NCI-H1048 (cell line): ENCODE measurements at regions not wholly inside any gene's neighbourhood (a gene's known extent, or its start where the extent isn't known, plus 50 kb on each side); places are given as distances from the start of the nearest gene placed in this dataset.

ENCODE experiments used
- DNase-seq: peaks from one replicate; lab custom pipeline; 2025; lab: John Stamatoyannopoulos, UW

- no peak for DNase-seq
These were observed 432.2 kb upstream of the TRIB2 start for GRCh38 chr2:12284487-12284886.

DNA sequence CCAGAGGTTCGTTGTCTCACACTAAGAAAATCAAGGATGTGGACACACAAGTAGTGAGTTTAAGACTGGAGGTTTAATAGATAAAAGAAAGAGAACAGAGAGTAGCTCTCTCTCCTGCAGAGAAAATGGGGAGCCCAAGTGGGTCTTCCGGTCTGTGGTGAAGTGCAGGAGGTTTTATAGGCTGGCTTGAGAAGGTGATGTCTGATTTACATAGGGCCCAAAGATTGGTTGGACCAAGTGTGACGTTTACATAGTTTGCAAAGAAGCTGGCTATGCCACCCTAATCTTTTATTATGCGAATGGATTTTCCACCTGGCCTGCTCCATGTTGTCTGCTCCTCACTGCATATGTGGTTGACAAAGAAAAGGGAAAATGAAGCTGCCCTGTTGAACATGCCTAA is 430.4 kb upstream of the TRIB2 start:
- DNase-seq, result no peak

DNA sequence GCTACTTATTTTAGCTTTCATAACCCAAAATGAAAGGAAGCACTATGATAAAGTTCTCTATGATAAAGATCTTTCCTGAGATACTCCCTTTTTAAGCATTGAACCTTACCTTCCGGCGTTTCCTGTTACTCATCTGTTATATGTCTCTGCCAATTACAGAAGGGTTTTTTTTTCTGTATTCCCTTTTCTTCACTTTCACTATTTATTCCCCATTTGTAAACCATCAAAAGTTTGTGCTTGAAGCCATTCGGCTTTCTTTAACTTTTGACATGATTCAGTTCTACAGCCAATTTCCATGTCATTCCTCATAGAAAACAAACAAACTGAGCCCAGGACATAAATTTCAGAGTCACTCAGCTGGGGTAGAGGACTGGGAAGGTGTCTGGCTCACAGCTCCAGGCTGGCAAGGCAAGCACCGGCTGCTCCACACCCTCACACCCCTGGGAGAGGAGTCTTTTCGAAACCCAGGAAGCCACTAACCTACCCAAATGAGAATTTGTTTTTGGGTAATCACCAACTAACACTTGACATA is 429.4 kb upstream of the TRIB2 start:
- DNase-seq, result no peak

GRCh38 chr2:12288048-12288447 is 428.7 kb upstream of the TRIB2 start:
- DNase-seq, result no peak

- DNase-seq, result no peak
These were observed 427.5 kb upstream of the TRIB2 start for GRCh38 chr2:12289120-12289802.

GRCh38 chr2:12291303-12291702 is 425.4 kb upstream of the TRIB2 start:
- DNase-seq, result no peak

DNA sequence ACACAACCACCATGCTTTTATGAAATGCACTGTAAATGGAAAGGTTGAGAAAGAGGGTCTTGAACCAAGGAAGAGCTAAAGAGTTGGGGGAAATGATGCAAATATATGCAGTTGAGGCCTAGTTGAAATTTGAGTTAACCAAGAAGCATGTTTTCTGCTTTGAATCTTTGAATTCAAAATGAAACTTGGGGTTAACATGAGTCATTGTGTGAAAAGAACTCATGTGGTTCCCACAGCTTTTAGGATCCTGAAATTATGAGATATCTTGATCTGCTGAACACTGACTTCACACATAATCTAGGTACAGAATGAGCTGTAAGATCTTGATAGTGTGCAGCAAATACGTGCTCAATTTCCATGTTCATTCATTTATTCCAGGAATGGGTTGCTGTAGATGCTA is 422.9 kb upstream of the TRIB2 start:
- no peak for DNase-seq

DNA sequence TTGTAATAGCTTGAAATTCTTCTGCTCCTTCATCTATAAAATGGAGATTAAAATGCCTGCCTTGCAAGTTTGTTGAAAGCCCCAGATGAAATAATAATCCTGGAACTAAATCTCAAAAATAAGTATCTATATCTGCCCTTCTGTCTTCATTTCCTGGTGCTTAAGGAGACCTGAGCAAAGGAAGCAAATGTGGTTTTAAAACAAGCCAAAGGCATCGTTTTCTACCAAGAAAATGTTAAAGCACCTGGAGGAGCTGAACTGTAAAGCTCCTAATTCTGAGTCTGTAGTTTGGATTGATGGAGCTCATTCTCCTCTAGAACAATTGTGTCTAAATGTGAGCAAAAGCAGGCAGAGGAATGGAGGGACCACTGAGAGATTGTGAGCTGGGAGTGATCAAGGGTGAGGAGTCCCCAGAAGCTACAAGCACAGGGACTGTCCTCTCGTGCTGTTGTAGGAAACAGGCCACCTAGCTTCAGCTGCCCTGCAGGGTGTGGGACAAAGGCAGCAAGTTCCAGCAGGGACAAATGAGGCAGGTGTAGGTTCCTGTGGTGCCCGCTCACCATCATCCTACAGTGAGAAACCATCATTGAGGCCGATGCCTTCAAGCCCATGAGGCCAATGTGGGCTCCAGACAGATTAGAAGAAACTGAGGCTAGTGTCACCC is 420.7 kb upstream of the TRIB2 start:
- no peak for DNase-seq

DNA sequence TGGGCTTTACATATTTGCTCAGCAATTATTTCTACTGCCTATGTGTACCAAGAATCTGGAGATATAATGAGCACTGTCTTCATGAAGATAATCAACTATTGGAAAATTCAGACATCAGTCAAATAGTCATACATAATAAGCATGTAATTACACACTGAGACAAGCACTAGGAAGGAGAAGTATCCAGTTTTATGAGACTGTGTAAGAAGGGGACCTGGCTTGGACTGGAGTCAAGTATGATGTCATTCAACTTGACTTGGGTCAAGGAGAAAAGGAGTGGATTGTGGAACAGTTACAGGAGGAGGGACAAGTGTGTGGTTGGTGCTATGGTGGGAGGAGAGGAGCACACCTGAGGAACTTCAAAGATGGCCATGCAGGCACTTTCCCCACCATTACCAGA is 419.8 kb upstream of the TRIB2 start:
- no peak for DNase-seq

GRCh38 chr2:12298352-12298751 is 418.4 kb upstream of the TRIB2 start:
- DNase-seq, result no peak

DNA sequence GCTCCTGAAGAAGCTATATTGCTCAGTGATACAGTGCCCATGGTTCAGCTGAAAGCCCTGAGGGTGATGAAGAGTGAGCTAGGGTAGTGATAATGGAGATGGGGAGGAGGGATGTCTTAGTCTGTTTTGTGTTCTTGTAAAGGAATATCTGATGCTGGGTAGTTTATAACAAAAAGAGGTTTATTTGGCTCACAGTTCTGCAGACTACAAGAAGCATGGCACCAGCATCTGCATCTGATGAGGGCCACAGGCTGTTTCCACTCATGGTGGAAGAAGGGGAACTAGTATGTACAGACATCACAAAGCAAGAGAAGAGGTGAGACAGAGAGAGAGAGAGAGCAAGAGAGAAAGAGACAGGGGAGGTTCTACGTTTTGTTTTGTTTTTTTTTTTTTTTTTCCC is 417.3 kb upstream of the TRIB2 start:
- no peak for DNase-seq

DNA sequence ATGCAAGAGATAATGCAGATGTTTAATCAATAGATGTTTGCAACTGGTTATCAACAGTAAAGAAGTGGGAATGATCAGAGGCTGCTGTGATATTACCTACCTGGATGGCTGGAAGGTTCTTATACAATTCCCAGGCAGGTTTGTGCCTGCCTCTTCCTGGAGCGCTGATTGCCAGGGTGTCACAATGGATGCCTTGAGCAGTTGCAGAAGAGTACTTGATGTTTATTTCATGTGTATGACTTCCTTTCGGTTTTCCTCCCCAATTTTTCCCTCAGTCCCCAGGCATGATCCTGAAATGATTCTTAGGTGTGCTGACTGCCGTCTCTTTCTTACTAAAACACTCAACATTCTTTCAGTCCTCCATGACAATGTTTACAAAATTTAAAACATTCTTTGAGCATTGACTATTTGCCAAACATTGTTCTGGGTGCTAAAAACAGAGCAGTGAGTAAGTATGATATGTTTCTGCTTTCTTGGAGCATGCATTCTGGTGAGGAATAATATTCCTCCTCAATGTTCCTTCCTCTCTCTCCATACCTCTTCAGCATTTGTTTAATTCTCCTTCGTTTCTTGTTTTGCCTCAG is 416.6 kb upstream of the TRIB2 start:
- DNase-seq, result no peak

DNA sequence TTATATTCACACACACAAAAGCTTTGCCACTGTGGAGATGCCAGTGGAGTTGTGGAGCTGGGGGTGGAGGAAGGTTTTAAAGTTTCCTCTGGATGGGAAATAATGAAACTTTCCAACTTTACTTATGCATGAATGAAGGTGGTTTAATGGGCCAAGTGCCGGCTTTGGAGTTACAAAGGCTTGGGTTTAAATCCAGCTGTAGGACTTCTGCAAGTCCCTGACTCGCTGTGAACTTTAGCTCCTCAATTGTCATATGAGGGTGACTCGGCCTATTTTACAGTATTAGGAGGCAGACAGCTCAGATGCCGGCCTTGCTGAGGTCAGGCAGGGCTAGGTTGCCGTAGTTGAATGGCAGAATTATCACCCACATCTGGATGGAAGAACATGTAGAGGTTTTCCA is 415.8 kb upstream of the TRIB2 start:
- no peak for DNase-seq

DNA sequence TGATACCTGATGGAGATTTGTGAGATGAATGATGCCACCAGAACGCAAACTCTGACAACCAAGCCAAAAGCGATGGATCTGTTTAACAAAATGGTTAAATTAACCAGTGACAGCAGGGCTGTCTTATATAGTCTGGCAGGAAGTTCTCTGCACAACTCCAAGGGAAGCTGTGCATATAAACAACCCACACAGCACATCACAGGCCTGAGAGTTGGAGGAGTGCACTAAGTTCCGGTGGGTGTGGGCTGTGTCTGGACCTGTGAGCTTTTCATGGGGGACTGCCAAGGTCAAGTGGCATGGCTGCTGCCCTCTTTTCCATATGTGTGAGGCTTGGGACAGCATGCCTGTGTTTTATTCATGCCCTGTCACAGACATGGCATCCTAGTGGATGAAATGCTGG is 414.6 kb upstream of the TRIB2 start:
- DNase-seq, result no peak

DNA sequence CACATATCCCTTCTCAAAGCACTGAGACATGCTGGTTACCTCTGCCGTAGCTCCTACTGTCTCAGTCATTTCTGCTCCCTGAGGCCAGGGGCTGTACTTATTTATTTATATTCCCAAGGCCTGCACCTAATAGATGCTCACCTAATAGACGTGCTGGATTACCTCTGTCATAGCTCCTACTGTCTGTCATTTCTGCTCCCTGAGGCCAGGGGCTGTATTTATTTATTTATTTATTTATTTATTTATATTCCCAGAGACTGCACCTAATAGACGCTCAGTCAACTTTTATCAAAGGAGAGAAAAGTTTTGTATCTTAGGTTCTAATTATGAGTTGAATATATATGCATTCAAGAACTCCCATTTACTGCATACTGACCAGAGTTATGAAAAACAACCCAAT is 414.0 kb upstream of the TRIB2 start:
- no peak for DNase-seq

- no peak for DNase-seq
These were observed 413.3 kb upstream of the TRIB2 start for GRCh38 chr2:12303181-12304030.

- DNase-seq, result no peak
These were observed 412.1 kb upstream of the TRIB2 start for GRCh38 chr2:12304564-12305171.

DNA sequence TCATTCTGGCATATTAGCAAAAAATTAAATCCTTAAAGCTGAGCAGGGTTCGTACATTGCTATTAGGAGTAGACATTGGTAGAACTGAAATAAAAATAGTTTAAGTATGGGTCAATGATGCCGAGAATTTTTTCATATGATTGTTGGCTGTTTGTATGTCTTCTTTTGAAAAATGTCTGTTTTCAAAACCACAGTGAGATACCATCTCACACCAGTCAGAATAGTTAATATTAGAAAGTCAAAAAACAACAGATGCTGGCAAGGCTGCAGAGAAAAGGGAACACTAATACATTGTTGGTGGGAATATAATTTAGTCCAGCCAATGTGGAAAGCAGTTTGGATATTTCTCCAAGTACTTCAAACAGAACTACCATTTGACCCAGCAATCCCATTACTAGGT is 410.8 kb upstream of the TRIB2 start:
- no peak for DNase-seq

DNA sequence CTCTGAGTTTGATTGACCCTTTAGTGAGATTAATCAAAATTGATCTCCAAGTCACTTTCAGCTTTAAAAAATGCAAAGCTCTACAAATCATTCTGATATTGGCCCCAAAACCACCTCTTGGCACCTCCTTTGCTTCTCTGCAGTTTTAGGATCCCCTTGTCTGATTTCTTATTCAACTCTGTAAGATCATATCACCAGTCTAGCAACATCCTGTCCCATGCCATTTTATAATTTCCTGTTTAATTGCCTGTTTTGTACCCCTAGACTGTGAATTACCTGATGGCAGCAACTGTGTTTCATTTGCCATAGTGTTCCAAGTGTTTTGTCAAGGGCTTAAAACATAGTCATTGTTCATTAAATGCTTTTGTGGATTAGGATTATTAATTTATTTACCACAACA is 406.3 kb upstream of the TRIB2 start:
- no peak for DNase-seq

DNA sequence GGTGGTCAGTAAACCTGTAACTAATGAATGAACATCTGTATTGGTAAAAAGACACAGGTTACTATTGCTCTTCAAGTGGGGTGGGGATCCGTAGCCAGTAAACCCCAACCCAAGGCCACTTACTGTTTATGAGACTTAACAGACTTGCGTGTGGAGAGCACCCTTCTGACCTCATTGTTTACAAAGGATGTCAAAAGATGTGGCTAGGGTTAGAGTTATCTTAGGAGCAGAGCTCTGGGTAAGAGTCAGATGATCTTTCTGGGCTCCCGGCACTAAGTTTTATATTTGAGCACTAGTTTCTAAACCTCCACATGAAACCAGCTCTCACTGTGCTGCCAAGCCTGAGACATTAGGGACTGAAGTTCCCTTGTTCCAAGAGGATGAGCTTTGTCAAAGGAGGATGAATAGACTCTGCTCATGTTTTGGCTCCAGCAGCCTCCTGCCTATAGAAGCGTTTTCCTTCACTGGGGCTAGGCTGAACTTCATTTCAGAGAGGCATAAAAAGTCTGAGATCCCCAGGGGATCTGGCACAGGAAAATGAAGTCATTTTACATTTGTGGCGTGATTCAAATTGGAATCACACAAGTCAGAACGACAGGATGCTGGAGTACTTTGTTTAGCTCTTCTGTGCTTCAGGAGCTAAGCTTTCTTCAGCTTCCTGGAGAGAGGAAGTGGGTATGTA is 403.1 kb upstream of the TRIB2 start:
- DNase-seq, result no peak

DNA sequence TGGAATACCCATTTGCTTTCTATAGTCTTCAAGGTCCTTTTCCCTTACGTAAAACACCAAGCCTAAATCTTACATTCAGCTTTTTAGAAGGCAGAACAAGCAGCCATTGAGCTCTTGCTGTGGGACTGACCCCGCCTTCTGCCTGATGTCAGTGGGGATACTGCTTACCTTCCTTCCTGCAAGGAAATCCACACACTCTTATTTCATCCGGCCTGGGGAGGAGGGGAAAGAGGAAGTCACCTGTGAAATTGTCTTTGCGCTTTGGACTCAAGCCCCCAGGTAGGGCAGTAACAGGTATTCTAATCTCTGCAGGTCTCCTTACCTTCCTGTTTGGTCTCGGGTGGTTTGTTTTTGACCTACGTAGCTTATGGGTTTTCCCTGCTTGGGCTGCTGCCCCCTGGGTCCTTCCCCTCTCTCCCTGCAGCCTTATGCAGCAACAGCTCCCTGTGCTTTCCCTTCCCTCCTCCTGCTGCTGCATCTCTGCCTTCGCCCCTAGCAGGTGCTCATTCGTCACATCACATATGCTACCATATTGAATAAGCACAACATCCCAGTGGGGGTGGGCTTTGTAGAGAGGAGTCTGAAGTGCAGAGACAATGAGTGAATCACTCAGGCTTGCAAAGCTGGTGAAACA is 402.5 kb upstream of the TRIB2 start:
- no peak for DNase-seq
